ENCODE measurements at regions not wholly inside any gene's neighbourhood (a gene's known extent, or its start where the extent isn't known, plus 50 kb on each side); places are given as distances from the start of the nearest gene placed in this dataset.

DNA sequence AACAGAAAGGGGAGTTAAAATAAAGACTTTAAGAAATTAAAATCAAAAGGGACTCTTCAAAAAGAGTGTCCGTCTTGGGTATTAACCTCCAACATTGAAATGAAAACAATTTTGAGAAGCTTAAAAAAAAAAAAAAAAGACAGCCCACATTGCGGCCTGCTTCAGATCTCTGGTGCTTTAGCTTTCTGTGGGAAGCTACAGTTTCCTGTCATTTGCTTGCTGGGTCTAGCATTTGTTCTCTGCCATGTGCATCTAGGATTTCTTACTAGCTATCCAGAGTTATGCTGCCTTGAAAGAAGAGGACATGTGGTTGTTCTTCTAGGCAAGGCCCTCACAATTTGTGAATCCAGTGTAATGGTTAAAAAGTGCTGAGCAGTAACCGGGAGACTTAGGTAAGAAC, 375.3 kb downstream of the SLC4A3 start:
- Histone ChIP-seq H3K36me3 (ENCODE audit: insufficient read depth, low read length) (no peaks in the 10 kb centered on the region), H3K79me2 (ENCODE audit: insufficient read depth, low read length) (no peaks in the 10 kb centered on the region), H3K9me3 (ENCODE audit: insufficient read depth, low read depth, low read length) (no peaks in the 10 kb centered on the region), H3K27me3 (ENCODE audit: insufficient read depth, low read length, poor library complexity, severe bottlenecking) (no peaks in the 10 kb centered on the region), H2AFZ (ENCODE audit: low read length) (no peak overlapping the region), H3F3A (ENCODE audit: low read depth) (no peaks in the 10 kb centered on the region), H3K9ac (ENCODE audit: low read depth, low read length, poor library complexity, severe bottlenecking) (no peak overlapping the region), H4K20me1 (ENCODE audit: insufficient read depth, low read length, poor library complexity, severe bottlenecking) (no peaks in the 10 kb centered on the region), H3K4me3 (ENCODE audit: low read length, poor library complexity, severe bottlenecking) (no peak overlapping the region), H3K4me1 (ENCODE audit: insufficient read depth, low read length, poor library complexity, severe bottlenecking) (no peaks in the 10 kb centered on the region), H3K9me2 (replicated peaks; ENCODE audit: low read depth, low read length) (no peaks in the 10 kb centered on the region), H3K4me2 (ENCODE audit: low read depth, low read length, poor library complexity, severe bottlenecking) (no peak overlapping the region)
- TF ChIP-seq, protein P1, sequence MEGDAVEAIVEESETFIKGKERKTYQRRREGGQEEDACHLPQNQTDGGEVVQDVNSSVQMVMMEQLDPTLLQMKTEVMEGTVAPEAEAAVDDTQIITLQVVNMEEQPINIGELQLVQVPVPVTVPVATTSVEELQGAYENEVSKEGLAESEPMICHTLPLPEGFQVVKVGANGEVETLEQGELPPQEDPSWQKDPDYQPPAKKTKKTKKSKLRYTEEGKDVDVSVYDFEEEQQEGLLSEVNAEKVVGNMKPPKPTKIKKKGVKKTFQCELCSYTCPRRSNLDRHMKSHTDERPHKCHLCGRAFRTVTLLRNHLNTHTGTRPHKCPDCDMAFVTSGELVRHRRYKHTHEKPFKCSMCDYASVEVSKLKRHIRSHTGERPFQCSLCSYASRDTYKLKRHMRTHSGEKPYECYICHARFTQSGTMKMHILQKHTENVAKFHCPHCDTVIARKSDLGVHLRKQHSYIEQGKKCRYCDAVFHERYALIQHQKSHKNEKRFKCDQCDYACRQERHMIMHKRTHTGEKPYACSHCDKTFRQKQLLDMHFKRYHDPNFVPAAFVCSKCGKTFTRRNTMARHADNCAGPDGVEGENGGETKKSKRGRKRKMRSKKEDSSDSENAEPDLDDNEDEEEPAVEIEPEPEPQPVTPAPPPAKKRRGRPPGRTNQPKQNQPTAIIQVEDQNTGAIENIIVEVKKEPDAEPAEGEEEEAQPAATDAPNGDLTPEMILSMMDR (conservative IDR thresholded peaks at IDR 0.05; ENCODE audit: low read length), result no peak
- TF ChIP-seq EZH2phosphoT487 (IDR thresholded peaks at IDR 0.05; ENCODE audit: borderline replicate concordance), result no peak

DNA sequence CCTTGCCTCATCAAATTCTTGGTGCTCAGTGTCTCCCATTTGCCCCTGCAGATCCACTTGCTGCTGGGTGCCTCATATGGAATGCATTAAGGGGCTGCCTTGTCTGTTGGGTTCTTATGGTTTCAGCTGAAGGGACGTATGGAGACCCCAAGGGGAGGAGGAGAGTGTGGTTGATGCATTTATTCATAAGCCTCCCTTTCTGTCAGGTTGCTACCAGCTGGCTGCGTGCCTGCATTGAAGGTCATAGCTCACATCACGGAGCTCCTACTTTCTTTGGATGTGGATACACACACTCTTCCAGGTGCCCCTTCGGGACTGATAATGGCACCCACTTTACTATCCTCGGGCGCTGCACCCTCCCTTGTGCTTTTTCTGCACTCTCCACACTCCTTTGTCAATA, 377.9 kb downstream of the SLC4A3 start:
- H3K9me3 ChIP-seq (ENCODE audit: insufficient read depth, low read depth, low read length), result no peaks in the 10 kb centered on the region; the same call in 1 of the 2 replicates
- no peaks in the 10 kb centered on the region for H3F3A ChIP-seq (ENCODE audit: low read depth)
- no peak overlapping the region for H2AFZ ChIP-seq (ENCODE audit: low read length)
- no peaks in the 10 kb centered on the region for H3K36me3 ChIP-seq (ENCODE audit: insufficient read depth, low read length)
- H3K79me2 ChIP-seq (ENCODE audit: insufficient read depth, low read length), result no peaks in the 10 kb centered on the region
- H3K4me3 ChIP-seq (ENCODE audit: low read length, poor library complexity, severe bottlenecking), result no peak overlapping the region
- H3K27me3 ChIP-seq (ENCODE audit: insufficient read depth, low read length, poor library complexity, severe bottlenecking), result no peaks in the 10 kb centered on the region
- H4K20me1 ChIP-seq (ENCODE audit: insufficient read depth, low read length, poor library complexity, severe bottlenecking), result no peaks in the 10 kb centered on the region
- TF ChIP-seq EZH2phosphoT487 (IDR thresholded peaks at IDR 0.05; ENCODE audit: borderline replicate concordance), result no peak
- TF ChIP-seq, protein P1 (conservative IDR thresholded peaks at IDR 0.05; ENCODE audit: low read length), result no peak
- no peaks in the 10 kb centered on the region for H3K4me1 ChIP-seq (ENCODE audit: insufficient read depth, low read length, poor library complexity, severe bottlenecking)
- no peak overlapping the region for H3K9ac ChIP-seq (ENCODE audit: low read depth, low read length, poor library complexity, severe bottlenecking)
- no peak overlapping the region for H3K4me2 ChIP-seq (ENCODE audit: low read depth, low read length, poor library complexity, severe bottlenecking)
- no peaks in the 10 kb centered on the region for H3K9me2 ChIP-seq (replicated peaks; ENCODE audit: low read depth, low read length)

DNA sequence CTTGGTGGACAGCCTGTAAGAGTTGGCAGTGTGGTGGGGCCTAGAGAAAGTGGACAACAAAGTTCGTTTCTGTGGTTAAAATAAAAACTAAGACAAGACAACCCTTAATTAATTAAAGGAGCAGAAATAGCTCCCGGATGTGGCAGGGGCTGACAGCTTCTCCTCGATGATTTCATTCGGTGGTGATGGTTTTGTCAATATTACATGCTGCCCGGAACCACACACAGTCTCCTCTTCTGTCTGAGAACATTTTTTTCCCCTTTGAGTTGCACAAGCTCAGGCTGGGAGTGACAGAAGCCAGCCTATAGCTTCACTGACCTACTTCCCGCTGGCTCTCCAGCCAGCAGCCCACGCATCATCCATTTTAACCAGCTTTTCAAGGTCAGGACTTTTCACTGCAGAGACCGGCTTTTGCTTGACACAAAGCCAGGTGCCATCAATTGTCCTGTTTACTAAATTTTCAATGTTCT, 378.8 kb downstream of the SLC4A3 start:
- Histone ChIP-seq H3K9me2 (replicated peaks; ENCODE audit: low read depth, low read length) (no peaks in the 10 kb centered on the region), H3K9me3 (ENCODE audit: insufficient read depth, low read depth, low read length) (no peaks in the 10 kb centered on the region; the same call in 1 of the 2 replicates), H3K79me2 (ENCODE audit: insufficient read depth, low read length) (no peaks in the 10 kb centered on the region), H3F3A (ENCODE audit: low read depth) (no peaks in the 10 kb centered on the region), H3K36me3 (ENCODE audit: insufficient read depth, low read length) (no peaks in the 10 kb centered on the region), H3K4me1 (ENCODE audit: insufficient read depth, low read length, poor library complexity, severe bottlenecking) (no peaks in the 10 kb centered on the region), H3K27me3 (ENCODE audit: insufficient read depth, low read length, poor library complexity, severe bottlenecking) (no peaks in the 10 kb centered on the region), H3K4me2 (ENCODE audit: low read depth, low read length, poor library complexity, severe bottlenecking) (no peak overlapping the region), H4K20me1 (ENCODE audit: insufficient read depth, low read length, poor library complexity, severe bottlenecking) (no peaks in the 10 kb centered on the region), H3K9ac (ENCODE audit: low read depth, low read length, poor library complexity, severe bottlenecking) (no peak overlapping the region), H2AFZ (ENCODE audit: low read length) (no peak overlapping the region), H3K4me3 (ENCODE audit: low read length, poor library complexity, severe bottlenecking) (no peak overlapping the region)
- TF ChIP-seq EZH2phosphoT487 (IDR thresholded peaks at IDR 0.05; ENCODE audit: borderline replicate concordance), result no peak
- TF ChIP-seq, protein P1 (conservative IDR thresholded peaks at IDR 0.05; ENCODE audit: low read length), result no peak

Measured in Loucy (cell line).